ENCODE measurements at regions not wholly inside any gene's neighbourhood (a gene's known extent, or its start where the extent isn't known, plus 50 kb on each side); places are given as distances from the start of the nearest gene placed in this dataset.
"Not testable (repeated sequence)": the region's sequence is repeated elsewhere in the genome, so short reads cannot be mapped to it uniquely, and the experiment has no call there.

DNA sequence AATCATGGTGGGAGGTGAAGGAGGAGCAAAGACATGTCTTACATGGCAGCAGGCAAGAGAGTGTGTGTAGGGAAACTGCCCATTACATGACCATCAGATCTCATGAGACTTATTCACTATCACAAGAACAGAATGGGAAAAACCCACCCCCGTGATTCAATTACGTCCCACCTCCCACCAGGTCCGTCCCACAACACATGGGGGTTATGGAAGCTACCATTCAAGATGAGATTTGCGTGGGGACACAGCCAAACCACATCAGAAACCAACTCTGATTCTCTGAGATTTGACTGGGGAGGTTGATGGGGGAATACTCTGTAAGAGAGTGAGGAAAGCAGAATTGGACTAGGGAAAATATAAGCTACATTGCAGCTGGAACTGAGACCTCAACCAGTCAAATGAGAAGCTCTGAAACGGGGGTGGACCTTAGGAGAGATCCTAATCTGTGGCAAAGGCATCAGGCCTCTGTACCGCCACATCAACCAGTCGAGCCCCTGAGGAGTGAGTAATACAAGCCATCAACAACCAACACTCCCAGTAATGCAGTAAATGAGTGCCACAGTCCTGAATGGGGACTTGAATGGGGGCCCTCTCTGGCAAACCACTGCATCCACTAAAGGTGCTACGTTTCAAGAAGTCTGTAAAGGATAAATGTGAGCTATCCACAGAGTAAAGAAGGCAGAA is 207.9 kb upstream of the GADL1 start:
- no peak for DNase-seq

GRCh38 chr3:31103181-31103580 is 208.7 kb upstream of the GADL1 start:
- DNase-seq, result no peak

GRCh38 chr3:31103623-31104180 is 209.2 kb upstream of the GADL1 start:
- DNase-seq, result no peak

GRCh38 chr3:31105011-31105410 is 210.6 kb upstream of the GADL1 start:
- DNase-seq, result no peak

DNA sequence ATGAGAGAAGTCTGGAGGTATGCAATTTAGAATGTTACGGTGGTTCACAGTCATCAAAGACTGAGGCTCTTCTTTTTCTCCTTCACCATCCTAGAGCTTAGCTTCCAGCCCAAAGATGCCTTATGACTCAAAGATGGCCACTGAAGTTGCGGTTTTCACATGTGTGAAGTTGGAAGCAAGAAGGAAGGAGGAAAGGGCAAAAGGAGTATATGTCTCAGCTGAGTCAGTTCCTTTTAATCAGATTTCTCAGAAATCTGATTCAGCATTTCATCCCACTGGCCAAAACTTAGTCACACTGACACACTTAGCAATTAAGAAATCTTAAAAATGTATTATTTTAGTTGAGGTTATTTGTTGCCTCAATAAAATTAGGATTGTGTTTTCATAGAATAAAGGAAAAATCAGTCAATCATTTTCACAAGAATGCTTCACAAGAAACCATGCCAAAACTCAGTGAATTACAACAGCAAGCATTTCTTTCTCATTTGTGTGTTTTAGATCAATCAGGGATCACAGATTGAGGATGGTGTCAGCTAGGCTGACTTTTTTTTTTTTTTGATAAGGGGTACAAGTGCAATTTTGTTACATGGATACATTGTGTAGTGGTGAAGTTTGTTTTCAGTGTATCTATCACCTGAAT is 211.1 kb upstream of the GADL1 start:
- DNase-seq, result no peak

DNA sequence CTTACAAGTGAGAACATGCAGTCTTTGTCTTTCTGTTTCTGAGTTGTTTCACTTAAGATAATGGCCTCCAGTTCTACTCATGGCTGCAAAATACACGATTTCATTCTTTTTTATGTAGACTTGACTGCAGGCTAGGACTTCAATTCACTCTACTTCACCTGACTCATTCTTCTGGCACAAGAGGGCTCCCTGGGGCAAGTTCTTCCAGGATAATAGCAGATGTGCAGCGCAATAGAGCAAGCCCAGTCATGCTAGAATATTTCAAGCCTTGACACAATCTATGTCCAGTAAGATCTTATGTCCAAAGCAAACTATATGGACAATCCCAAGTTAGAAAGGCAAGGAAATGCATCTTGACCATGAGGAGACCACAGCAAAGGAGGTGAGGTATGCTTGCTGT is 211.7 kb upstream of the GADL1 start:
- no peak for DNase-seq

DNA sequence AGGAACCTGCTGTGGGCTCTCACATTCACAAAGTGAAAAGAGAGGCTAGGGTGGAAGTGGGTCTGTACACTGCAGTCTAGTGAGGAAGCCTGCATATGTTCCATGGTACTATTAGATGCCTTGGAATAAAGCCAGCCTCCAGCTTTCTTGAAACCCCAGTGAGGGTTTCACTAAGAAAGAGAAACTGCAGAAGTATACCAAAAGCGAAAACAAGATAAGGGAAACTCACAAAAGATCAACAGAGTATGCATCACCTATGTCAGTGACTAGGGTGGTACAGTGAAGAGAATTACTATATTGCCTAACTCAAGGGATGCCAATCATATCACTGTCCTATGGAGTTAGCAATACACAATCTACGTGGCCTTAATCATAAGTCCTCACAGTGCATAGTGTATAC is 212.5 kb upstream of the GADL1 start:
- no peak for DNase-seq

DNA sequence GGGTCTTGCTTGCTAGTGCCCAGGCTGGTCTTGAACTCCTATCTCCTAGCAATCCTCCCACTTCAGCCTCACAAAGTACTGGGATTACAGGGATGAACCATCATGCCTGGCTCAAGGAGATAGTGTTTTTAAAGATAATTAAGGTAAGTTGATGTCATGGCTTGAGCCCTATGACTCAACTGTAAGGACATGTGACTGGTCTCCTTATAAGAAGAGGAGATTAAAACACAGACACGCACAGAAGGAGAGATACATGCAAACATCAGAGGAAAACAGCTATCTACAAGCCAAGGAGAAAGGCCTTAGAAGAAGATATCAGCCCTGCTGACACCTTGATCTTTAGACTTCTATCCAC is 220.4 kb upstream of the GADL1 start:
- DNase-seq, result no peak

DNA sequence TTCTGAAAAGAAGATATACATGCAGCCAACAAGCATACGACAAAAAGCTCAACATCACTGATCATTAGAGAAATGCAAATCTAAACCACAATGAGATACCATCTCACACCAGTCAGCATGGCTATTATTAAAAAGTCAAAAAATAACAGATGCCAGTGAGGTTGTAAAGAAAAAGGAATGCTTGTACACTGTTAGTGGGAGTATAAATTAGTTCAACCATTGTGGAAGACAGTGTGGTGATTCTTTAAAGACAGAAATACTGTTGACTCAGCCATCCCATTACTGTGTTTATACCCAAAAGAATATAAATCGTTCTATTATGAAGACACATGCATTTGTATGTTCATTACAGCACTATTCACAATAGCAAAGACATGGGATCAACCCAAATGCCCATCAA is 221.1 kb upstream of the GADL1 start:
- DNase-seq, result not testable (repeated sequence)

DNA sequence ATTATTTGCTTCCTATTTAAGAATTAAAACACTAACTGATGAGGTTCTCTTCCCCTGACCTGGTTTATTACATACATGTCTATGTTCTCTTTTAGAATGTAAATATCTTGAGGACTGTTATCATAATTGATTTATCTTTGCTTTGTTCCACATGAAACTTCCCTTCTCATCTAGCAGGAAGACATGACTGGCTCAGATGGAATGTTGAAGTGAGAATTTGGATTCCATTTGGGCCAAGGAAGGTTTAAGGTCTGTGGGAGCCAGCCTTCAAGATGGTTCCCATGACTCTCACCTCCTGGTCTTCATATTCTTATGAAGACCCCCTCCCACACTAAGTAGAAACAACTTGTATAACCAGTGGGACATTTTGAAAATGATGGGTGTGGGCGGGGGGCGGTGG is 222.2 kb upstream of the GADL1 start:
- DNase-seq, result no peak

- DNase-seq, result no peak
Observed at GRCh38 chr3:31117854-31118253, 223.4 kb upstream of the GADL1 start.

- no peak for DNase-seq
Observed at GRCh38 chr3:31124373-31124772, 229.9 kb upstream of the GADL1 start.

GRCh38 chr3:31125413-31126020 is 231.1 kb upstream of the GADL1 start:
- no peak for DNase-seq

DNA sequence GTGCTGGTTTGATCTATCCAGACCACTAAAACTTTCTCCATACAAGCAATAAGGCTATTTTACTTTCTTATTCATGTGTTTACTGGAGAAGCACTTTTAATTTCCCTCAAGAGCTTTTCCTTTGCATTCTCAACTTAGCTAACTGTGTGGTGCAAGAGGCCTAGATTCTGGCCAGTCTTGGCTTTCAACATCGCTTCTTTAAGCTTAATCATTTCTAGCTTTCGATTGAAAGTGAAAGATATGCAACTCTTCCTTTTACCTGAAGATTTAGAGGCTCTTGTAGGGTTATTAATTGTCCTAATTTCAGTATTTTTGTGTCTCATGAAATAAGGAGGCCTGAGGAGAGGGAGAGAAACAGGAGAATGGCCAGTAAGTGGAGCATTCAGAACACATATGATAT is 234.8 kb upstream of the GADL1 start:
- DNase-seq, result no peak

GRCh38 chr3:31132132-31132769 is 237.8 kb upstream of the GADL1 start:
- DNase-seq, result no peak

- no peak for DNase-seq
Observed at GRCh38 chr3:31133541-31133940, 239.1 kb upstream of the GADL1 start.

- DNase-seq, result no peak
Observed at GRCh38 chr3:31135546-31135945, 241.1 kb upstream of the GADL1 start.

- no peak for DNase-seq
Observed at GRCh38 chr3:31137718-31138465, 243.4 kb upstream of the GADL1 start.

DNA sequence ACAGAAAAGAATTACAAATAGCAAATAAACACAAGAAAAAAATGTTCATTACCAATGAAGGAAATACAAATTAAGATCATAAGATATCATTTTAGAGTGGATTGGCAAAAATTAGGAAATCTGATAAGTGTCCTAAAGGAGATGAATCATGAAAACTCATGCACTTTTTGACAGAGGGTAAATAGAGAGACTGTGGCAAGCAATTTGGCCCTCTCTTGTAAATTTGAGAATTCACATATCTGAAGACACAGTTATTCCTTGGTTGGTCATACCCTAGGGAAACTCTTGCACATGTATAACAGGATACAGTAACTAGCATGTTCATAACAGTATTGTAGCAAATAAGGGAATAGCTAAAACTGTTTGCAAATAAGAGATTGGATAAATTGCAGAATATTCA is 246.0 kb upstream of the GADL1 start:
- DNase-seq, result no peak

GRCh38 chr3:31142139-31142538 is 247.7 kb upstream of the GADL1 start:
- DNase-seq, result no peak

DNA sequence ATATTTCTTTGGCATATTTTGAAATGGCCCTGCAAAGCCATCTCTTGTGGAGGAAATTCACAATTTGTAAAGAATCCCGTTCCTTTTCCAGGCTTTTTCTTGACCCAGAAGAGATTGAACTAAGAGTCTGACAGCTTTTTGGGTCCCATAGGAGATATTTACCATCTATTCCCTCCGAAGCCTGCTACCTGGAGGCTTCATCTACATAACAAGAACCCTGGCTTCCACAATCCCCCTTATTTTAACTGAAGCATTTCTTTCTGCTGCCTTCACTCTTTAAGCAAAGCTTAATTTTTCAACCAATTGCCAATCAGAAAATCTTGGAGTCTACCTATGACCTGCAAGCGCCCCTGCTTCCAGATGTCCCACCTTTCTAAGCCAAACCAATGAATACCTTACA is 248.1 kb upstream of the GADL1 start:
- no peak for DNase-seq

- DNase-seq, result no peak
Observed at GRCh38 chr3:31145062-31145461, 250.6 kb upstream of the GADL1 start.

- DNase-seq, result no peak
Observed at GRCh38 chr3:31147550-31147949, 253.1 kb upstream of the GADL1 start.

Data from CD4-positive, alpha-beta T cell treated with Interleukin-17A for 4 hours (primary cell).